ENCODE measurements at regions not wholly inside any gene's neighbourhood (a gene's known extent, or its start where the extent isn't known, plus 50 kb on each side); places are given as distances from the start of the nearest gene placed in this dataset.

- no peak overlapping the region for H3K4me3 ChIP-seq
- H3K27ac ChIP-seq, result no peak overlapping the region
- TF ChIP-seq, protein P1, sequence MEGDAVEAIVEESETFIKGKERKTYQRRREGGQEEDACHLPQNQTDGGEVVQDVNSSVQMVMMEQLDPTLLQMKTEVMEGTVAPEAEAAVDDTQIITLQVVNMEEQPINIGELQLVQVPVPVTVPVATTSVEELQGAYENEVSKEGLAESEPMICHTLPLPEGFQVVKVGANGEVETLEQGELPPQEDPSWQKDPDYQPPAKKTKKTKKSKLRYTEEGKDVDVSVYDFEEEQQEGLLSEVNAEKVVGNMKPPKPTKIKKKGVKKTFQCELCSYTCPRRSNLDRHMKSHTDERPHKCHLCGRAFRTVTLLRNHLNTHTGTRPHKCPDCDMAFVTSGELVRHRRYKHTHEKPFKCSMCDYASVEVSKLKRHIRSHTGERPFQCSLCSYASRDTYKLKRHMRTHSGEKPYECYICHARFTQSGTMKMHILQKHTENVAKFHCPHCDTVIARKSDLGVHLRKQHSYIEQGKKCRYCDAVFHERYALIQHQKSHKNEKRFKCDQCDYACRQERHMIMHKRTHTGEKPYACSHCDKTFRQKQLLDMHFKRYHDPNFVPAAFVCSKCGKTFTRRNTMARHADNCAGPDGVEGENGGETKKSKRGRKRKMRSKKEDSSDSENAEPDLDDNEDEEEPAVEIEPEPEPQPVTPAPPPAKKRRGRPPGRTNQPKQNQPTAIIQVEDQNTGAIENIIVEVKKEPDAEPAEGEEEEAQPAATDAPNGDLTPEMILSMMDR (IDR thresholded peaks at IDR 0.05), result no peak
- no peaks in the 10 kb centered on the region for H3K36me3 ChIP-seq
- no peaks in the 10 kb centered on the region for H3K9me3 ChIP-seq
- ATAC-seq (no peak), DNase-seq (no peak)
- no peaks in the 10 kb centered on the region for H3K4me1 ChIP-seq
- H3K27me3 ChIP-seq (ENCODE audit: low read depth), result no peaks in the 10 kb centered on the region
- intact Hi-C loops (cut with DNase I), result no loop called here
These were observed 435.0 kb upstream of the STXBP6 start for GRCh38 chr14:25484906-25485305.

DNA sequence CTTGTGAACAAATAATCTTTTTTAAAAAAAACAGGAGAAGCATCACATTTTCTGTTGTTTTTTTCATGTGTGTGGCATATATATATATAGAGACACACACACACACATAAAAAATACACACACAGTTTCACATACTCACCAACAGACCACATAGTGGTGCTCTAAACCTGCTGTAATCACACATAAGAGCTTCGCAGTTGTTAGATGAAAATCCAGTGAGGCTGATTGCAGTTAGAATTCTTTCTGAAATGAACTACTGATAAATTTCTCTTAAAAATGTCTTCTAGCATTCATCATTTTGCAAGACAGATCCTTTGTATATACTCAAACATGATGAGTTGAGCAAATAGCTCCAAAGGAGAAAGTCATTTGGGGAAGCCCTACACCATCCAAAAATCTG is 434.3 kb upstream of the STXBP6 start:
- no peaks in the 10 kb centered on the region for H3K36me3 ChIP-seq
- intact Hi-C loops (cut with DNase I), result no loop called here
- no peaks in the 10 kb centered on the region for H3K4me1 ChIP-seq
- H3K9me3 ChIP-seq, result no peaks in the 10 kb centered on the region
- H3K27ac ChIP-seq, result no peak overlapping the region
- TF ChIP-seq, protein P1 (IDR thresholded peaks at IDR 0.05), result no peak
- H3K4me3 ChIP-seq, result no peak overlapping the region
- ATAC-seq (no peak), DNase-seq (no peak)
- H3K27me3 ChIP-seq (ENCODE audit: low read depth), result no peaks in the 10 kb centered on the region

GRCh38 chr14:25477316-25478098 is 427.6 kb upstream of the STXBP6 start:
- ATAC-seq (no peak), DNase-seq (no peak)
- intact Hi-C loops (cut with DNase I), result no loop called here
- no peaks in the 10 kb centered on the region for H3K9me3 ChIP-seq
- TF ChIP-seq, protein P1 (IDR thresholded peaks at IDR 0.05), result no peak
- H3K27me3 ChIP-seq (ENCODE audit: low read depth), result no peaks in the 10 kb centered on the region
- no peaks in the 10 kb centered on the region for H3K4me1 ChIP-seq
- H3K4me3 ChIP-seq, result no peak overlapping the region
- H3K27ac ChIP-seq, result no peak overlapping the region
- no peaks in the 10 kb centered on the region for H3K36me3 ChIP-seq

DNA sequence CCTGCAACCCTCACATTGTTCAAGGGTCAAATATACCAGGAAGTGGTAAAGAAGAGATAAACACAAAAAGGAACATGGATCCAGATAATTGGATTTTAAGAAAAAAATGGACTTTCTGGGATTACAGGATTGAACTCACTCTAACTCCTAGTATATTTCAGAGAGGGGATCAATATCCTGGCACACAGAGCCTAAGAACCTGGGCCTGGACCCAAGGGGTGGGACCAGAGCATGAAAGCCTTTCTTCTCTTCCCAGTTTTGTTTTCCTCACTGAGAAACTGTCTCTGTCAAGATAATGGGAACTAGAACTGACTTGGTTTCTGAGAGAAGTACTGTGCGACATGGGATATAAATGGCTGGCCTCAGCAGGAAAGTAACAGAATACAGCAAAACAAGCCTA is 422.8 kb upstream of the STXBP6 start:
- intact Hi-C loops (cut with DNase I), result no loop called here
- H3K36me3 ChIP-seq, result no peaks in the 10 kb centered on the region
- no peaks in the 10 kb centered on the region for H3K4me1 ChIP-seq
- no peak overlapping the region for H3K27ac ChIP-seq
- H3K9me3 ChIP-seq, result no peaks in the 10 kb centered on the region
- ATAC-seq, result no peak
- no peak overlapping the region for H3K4me3 ChIP-seq
- TF ChIP-seq, protein P1 (IDR thresholded peaks at IDR 0.05), result no peak
- DNase-seq, result no peak
- no peaks in the 10 kb centered on the region for H3K27me3 ChIP-seq (ENCODE audit: low read depth)

DNA sequence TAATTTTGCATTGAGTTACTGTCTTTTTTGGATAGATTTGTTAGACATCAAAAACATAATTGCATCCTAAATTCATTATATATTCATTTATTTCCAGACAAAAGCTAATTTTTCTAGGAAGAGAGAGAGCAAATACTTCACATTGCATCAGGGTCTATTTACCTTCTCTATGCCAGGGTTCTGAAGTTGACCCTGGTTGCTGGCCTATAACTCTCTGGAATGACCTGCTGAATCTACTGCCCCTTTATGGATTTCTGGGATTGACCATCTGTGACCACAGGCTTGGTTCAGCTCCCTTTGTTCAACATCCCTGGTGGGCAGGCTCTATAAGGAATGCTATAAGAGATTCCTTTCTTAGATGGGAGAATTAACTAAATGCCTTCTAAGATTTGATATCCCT is 414.8 kb upstream of the STXBP6 start:
- TF ChIP-seq, protein P1 (IDR thresholded peaks at IDR 0.05), result no peak
- DNase-seq, result no peak
- H3K36me3 ChIP-seq, result no peaks in the 10 kb centered on the region
- H3K9me3 ChIP-seq, result no peaks in the 10 kb centered on the region
- H3K4me3 ChIP-seq, result no peak overlapping the region
- H3K27me3 ChIP-seq (ENCODE audit: low read depth), result no peaks in the 10 kb centered on the region
- ATAC-seq, result no peak
- no peak overlapping the region for H3K27ac ChIP-seq
- H3K4me1 ChIP-seq, result no peaks in the 10 kb centered on the region
- intact Hi-C loops (cut with DNase I), result no loop called here
